ENCODE measurements at regions not wholly inside any gene's neighbourhood (a gene's known extent, or its start where the extent isn't known, plus 50 kb on each side); places are given as distances from the start of the nearest gene placed in this dataset.

DNA sequence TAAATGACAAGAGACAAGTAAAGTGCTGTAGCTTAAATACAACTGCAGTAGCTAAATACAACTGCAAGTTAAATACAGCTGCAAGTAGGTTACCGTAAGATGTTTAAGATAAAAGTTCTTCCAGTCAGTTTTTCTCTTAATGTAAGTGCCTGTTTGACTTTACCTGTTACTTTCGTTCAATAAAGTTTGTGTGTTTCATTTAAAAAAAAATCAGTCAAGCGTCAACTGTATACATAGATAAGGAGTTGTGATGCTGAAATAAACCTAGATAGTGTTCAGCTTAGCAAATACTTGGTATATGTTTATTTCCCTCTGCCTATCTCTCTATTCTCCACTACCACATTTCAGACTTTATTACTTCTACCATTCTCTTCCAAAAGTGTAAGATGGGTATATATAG is 221.2 kb downstream of the NR2F2 start:
- TF ChIP-seq, protein P1, sequence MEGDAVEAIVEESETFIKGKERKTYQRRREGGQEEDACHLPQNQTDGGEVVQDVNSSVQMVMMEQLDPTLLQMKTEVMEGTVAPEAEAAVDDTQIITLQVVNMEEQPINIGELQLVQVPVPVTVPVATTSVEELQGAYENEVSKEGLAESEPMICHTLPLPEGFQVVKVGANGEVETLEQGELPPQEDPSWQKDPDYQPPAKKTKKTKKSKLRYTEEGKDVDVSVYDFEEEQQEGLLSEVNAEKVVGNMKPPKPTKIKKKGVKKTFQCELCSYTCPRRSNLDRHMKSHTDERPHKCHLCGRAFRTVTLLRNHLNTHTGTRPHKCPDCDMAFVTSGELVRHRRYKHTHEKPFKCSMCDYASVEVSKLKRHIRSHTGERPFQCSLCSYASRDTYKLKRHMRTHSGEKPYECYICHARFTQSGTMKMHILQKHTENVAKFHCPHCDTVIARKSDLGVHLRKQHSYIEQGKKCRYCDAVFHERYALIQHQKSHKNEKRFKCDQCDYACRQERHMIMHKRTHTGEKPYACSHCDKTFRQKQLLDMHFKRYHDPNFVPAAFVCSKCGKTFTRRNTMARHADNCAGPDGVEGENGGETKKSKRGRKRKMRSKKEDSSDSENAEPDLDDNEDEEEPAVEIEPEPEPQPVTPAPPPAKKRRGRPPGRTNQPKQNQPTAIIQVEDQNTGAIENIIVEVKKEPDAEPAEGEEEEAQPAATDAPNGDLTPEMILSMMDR (IDR thresholded peaks at IDR 0.05), result no peak
- TF ChIP-seq POLR2A (IDR thresholded peaks at IDR 0.05), result no peak
- TF ChIP-seq EP300 (IDR thresholded peaks at IDR 0.05), result no peak

Data from tibial nerve (tissue), 4 donors.